ENCODE measurements at regions not wholly inside any gene's neighbourhood (a gene's known extent, or its start where the extent isn't known, plus 50 kb on each side); places are given as distances from the start of the nearest gene placed in this dataset.

DNA sequence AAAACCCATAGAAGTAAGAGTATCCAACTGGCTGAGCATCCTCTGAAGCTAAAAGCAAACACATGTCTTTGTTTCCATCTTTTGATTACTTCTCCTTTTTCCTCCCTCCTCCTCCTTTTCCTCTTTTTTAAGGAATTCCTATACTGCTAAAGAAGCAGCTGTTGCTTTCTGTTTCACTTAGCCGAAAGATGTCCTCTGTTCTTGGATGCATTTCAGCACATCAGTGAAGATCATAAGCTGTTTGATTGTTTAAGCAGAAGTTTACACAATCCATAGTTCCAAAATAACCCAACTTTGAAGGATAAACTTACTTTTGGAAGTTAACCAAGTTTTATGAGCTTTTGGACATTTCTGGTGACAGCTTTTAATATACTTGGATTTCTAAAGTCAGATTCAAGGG is 55.1 kb upstream of the TNIP3 start:
- Histone ChIP-seq H3K4me3 (no peak overlapping the region), H3K9me3 (no peaks in the 10 kb centered on the region), H3K27me3 (no peaks in the 10 kb centered on the region), H3K4me1 (no peaks in the 10 kb centered on the region), H3K36me3 (no peaks in the 10 kb centered on the region), H3K27ac (no peak overlapping the region)
- WGBS (ENCODE audit: insufficient coverage, low coverage, low lambda C conversion rate, missing lambda C conversion rate), result 57% methylated on average over 1 of the region's 1 CpG
- intact Hi-C loops (cut with DNase I), result no loop called here
- no peak for TF ChIP-seq POLR2A (IDR thresholded peaks at IDR 0.05)
- DNase-seq, result no peak
- no peak for ATAC-seq

DNA sequence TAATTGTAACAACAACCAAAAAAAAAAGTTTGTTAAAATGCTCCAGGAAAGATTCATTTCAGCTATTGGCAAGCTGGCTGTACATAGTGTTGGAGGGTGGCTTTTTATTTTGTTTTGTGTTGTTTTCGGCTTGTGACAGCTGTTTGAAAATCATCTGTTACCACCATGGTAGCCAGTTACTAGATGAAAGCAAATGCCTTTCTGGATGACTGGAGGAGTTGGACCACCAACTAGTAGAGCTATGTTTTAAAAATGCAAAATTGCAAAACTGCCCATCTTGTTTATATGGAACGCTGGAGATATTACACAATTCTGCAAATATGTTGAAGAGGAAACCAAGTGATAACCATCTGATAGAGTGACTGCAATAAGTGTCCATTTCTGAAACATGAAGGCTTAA is 53.2 kb upstream of the TNIP3 start:
- no peaks in the 10 kb centered on the region for H3K36me3 ChIP-seq
- DNase-seq (no peak), ATAC-seq (no peak)
- no peaks in the 10 kb centered on the region for H3K4me1 ChIP-seq
- no peak overlapping the region for H3K27ac ChIP-seq
- H3K9me3 ChIP-seq, result no peaks in the 10 kb centered on the region
- no peak for TF ChIP-seq POLR2A (IDR thresholded peaks at IDR 0.05)
- TF ChIP-seq, protein P1, sequence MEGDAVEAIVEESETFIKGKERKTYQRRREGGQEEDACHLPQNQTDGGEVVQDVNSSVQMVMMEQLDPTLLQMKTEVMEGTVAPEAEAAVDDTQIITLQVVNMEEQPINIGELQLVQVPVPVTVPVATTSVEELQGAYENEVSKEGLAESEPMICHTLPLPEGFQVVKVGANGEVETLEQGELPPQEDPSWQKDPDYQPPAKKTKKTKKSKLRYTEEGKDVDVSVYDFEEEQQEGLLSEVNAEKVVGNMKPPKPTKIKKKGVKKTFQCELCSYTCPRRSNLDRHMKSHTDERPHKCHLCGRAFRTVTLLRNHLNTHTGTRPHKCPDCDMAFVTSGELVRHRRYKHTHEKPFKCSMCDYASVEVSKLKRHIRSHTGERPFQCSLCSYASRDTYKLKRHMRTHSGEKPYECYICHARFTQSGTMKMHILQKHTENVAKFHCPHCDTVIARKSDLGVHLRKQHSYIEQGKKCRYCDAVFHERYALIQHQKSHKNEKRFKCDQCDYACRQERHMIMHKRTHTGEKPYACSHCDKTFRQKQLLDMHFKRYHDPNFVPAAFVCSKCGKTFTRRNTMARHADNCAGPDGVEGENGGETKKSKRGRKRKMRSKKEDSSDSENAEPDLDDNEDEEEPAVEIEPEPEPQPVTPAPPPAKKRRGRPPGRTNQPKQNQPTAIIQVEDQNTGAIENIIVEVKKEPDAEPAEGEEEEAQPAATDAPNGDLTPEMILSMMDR (IDR thresholded peaks at IDR 0.05), result no peak
- H3K4me3 ChIP-seq, result no peak overlapping the region
- intact Hi-C loops (cut with DNase I), result no loop called here
- 38% methylated on average over 2 of the region's 2 CpGs for WGBS (ENCODE audit: insufficient coverage, low coverage, low lambda C conversion rate, missing lambda C conversion rate)
- no peaks in the 10 kb centered on the region for H3K27me3 ChIP-seq

DNA sequence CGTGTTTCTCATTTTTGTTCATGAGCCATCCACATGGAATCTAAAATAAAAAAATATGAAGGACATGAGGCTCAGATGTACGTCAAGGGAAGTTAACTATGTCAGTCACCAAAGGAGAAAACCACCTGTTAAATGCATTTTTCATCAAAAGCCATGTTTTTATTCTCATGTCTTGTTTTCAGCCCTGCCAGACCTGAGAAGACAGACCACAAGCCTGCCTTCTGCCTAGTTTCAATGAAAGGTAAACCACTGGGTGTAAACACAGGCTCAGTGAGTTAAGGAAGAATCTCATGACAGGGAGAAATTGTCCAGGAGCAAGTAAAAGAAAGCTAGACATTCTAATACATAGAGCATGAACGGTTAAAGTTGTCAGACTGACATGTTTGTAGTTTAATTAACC is 52.3 kb upstream of the TNIP3 start:
- Histone ChIP-seq H3K9me3 (no peaks in the 10 kb centered on the region), H3K4me3 (no peak overlapping the region), H3K4me1 (no peaks in the 10 kb centered on the region), H3K27me3 (no peaks in the 10 kb centered on the region), H3K36me3 (no peaks in the 10 kb centered on the region), H3K27ac (no peak overlapping the region)
- TF ChIP-seq, protein P1 (IDR thresholded peaks at IDR 0.05), result no peak
- TF ChIP-seq POLR2A (IDR thresholded peaks at IDR 0.05), result no peak
- intact Hi-C loops (cut with DNase I), result no loop called here
- ATAC-seq, result no peak
- WGBS (ENCODE audit: insufficient coverage, low coverage, low lambda C conversion rate, missing lambda C conversion rate), result 51% methylated on average over 3 of the region's 3 CpGs
- no peak for DNase-seq

DNA sequence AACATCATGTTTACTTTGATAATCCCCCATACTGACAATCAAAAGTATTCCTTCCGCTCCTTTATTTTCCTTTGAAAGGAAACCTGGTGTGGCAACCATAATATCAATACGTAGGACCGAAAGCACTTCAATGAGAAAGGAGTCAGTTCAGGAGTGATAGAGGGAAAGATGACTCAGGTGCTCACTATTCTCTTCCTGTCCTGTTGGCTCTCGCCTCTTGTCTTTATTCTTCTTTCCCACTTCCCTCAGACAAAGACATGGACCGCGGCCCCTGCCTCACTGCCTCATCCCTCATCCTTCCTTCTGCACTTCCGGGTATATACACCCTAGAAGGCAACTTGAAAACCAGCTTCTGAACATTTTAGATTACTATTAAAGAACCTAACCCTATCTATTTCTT is 49.8 kb upstream of the TNIP3 start:
- no peak overlapping the region for H3K27ac ChIP-seq
- H3K9me3 ChIP-seq, result no peaks in the 10 kb centered on the region
- intact Hi-C loops (cut with DNase I), result no loop called here
- no peaks in the 10 kb centered on the region for H3K27me3 ChIP-seq
- ATAC-seq (no peak), DNase-seq (no peak)
- WGBS (ENCODE audit: insufficient coverage, low coverage, low lambda C conversion rate, missing lambda C conversion rate), result 86% methylated on average over 7 of the region's 7 CpGs
- H3K4me1 ChIP-seq, result no peaks in the 10 kb centered on the region
- no peaks in the 10 kb centered on the region for H3K36me3 ChIP-seq
- no peak for TF ChIP-seq POLR2A (IDR thresholded peaks at IDR 0.05)
- TF ChIP-seq, protein P1 (IDR thresholded peaks at IDR 0.05), result no peak
- no peak overlapping the region for H3K4me3 ChIP-seq

Measured in right lobe of liver (tissue), 6 donors.